MCF 10A (cell line): ENCODE measurements at regions not wholly inside any gene's neighbourhood (a gene's known extent, or its start where the extent isn't known, plus 50 kb on each side); places are given as distances from the start of the nearest gene placed in this dataset.
"Not testable (repeated sequence)": the region's sequence is repeated elsewhere in the genome, so short reads cannot be mapped to it uniquely, and the experiment has no call there.

ENCODE experiments used
- BruUV-seq: library from RNA; stranded (reverse); fragments of 400-500 nt; replicated peaks from 2 replicates; lab custom pipeline; 2021; lab: Mats Ljungman, UMichigan
- CTCF ChIA-PET: fragments of 300-600 bp; sonication (Branson Sonifier 250); formaldehyde crosslinking; extraction: SDS; loops from one replicate; lab custom pipeline; 2021; ENCODE audit warnings: antibody characterized with exemption, inconsistent platforms; lab: Yijun Ruan, JAX
- POLR2A ChIA-PET: fragments of 300-600, 350-650 bp; sonication (Branson Sonifier 250); formaldehyde crosslinking; extraction: SDS; loops from one replicate; lab custom pipeline; 2020; ENCODE audit warnings: antibody characterized with exemption, inconsistent platforms; lab: Yijun Ruan, JAX
- DNase-seq: peaks from one replicate; pipeline ENCODE4 v3.0.0-alpha.2; 2018; ENCODE audit not compliant: unreplicated experiment
- H3K27ac Mint-ChIP-seq: one replicate; pipeline ENCODE4 v1.8.0; 2022; ENCODE audit warnings: mild to moderate bottlenecking, low read depth, mixed read lengths; ENCODE audit not compliant: unreplicated experiment
- H3K27me3 Mint-ChIP-seq: one replicate; pipeline ENCODE4 v1.8.0; 2022; ENCODE audit warnings: mixed read lengths; ENCODE audit not compliant: insufficient read depth, unreplicated experiment
- H3K36me3 Mint-ChIP-seq: one replicate; pipeline ENCODE4 v1.8.0; 2022; ENCODE audit warnings: mild to moderate bottlenecking, moderate library complexity, mixed read lengths; ENCODE audit not compliant: insufficient read depth, unreplicated experiment
- H3K4me1 Mint-ChIP-seq: one replicate; pipeline ENCODE4 v1.8.0; 2022; ENCODE audit warnings: mixed read lengths; ENCODE audit not compliant: insufficient read depth, unreplicated experiment
- H3K4me3 Mint-ChIP-seq: one replicate; pipeline ENCODE4 v1.8.0; 2022; ENCODE audit warnings: mild to moderate bottlenecking, moderate library complexity, mixed read lengths; ENCODE audit not compliant: unreplicated experiment
- H3K9me3 Mint-ChIP-seq: one replicate; pipeline ENCODE4 v1.8.0; 2022; ENCODE audit warnings: mixed read lengths; ENCODE audit not compliant: unreplicated experiment
- intact Hi-C: fragments of 100-400 bp; cut with micrococcal nuclease; formaldehyde crosslinking; loops from 2 replicates; pipeline ENCODE4 v1.14.1; 2022
- TF ChIP-seq, protein P1 (sequence below): fragments of 200-600 bp; IDR thresholded peaks from one replicate; pipeline ENCODE4 v1.8.0; 2022; ENCODE audit warnings: antibody characterized with exemption, mild to moderate bottlenecking; ENCODE audit not compliant: unreplicated experiment

DNA sequence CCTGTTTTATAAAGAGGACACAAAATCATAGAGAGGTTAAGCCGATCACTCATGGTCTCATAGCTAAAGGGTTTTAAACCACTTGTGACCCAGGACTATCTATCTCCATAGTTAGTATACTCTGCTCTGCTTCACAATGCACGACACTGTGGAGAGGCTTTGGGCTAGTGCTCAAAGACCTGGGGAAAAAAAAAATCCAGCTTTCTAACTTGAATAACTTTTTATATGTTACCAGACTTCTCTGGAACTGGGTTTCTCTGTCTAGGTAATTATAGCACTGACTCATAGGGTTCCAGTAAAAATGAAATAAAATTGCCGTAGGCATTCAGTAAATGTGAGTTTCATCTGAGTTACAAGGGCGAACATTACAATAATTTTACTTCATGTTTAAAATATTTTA, 273.7 kb upstream of the TECRL start:
- TF ChIP-seq, protein P1, sequence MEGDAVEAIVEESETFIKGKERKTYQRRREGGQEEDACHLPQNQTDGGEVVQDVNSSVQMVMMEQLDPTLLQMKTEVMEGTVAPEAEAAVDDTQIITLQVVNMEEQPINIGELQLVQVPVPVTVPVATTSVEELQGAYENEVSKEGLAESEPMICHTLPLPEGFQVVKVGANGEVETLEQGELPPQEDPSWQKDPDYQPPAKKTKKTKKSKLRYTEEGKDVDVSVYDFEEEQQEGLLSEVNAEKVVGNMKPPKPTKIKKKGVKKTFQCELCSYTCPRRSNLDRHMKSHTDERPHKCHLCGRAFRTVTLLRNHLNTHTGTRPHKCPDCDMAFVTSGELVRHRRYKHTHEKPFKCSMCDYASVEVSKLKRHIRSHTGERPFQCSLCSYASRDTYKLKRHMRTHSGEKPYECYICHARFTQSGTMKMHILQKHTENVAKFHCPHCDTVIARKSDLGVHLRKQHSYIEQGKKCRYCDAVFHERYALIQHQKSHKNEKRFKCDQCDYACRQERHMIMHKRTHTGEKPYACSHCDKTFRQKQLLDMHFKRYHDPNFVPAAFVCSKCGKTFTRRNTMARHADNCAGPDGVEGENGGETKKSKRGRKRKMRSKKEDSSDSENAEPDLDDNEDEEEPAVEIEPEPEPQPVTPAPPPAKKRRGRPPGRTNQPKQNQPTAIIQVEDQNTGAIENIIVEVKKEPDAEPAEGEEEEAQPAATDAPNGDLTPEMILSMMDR, result no peak
- DNase-seq, result no peak
- intact Hi-C loops, result no loop called here
- Mint-ChIP-seq H3K36me3 (no peaks in the 10 kb centered on the region), H3K4me1 (no peaks in the 10 kb centered on the region), H3K4me3 (no peak overlapping the region), H3K9me3 (no peaks in the 10 kb centered on the region), H3K27me3 (no peaks in the 10 kb centered on the region), H3K27ac (no peak overlapping the region)
- ChIA-PET CTCF (interaction anchor here (0.6 to 1.0 kb wide), 2 partner anchors 32 to 186 kb away, joined by 3 read pairs; no protein-coding TSS in a partner anchor), POLR2A (no interaction called here)
- no TSS peak for BruUV-seq

DNA sequence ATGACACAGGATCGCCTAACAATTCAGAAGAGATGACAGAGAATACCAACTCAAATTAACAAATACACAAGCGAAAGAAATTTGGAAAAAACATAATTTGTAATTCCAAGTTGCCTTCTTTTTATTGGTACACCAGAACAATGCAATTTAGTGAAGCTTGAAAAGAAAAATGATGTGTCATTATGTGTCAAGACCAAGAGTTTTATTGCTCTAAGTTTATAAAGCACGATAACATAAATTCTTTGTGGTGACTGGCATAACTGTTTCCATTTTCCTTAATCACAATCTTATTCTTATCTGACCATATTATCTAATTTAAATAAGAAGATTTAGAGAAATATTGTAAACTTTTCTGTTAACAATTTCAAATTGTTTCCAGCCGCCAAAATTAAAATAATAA, 273.2 kb upstream of the TECRL start:
- H3K4me1 Mint-ChIP-seq, result no peaks in the 10 kb centered on the region
- no peak for DNase-seq

DNA sequence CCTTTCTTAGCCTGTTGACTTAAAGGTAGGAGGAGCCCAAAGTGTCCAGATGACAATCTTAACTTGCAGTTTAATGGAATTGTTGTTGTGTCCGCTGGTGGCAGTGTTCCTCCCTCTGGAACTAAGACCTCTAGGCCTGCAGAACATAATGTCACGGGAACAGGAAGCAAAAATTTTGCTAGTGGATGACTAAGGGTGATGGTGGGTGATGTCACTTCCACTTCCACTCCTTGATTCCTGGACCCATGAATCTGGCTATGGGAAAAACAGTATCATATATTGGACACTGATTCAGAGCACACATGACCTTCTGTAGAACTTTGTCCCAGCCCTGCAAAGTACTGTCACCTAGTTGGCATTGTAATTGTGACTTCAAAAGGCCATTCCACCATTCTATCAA, 263.9 kb upstream of the TECRL start:
- H3K27me3 Mint-ChIP-seq, DNase-seq, POLR2A ChIA-PET, H3K4me1 Mint-ChIP-seq, H3K36me3 Mint-ChIP-seq, H3K27ac Mint-ChIP-seq, intact Hi-C loops, H3K4me3 Mint-ChIP-seq, BruUV-seq, CTCF ChIA-PET, H3K9me3 Mint-ChIP-seq: not testable (repeated sequence)

More for the DNA sequence above, 273.2 kb upstream of the TECRL start:
- BruUV-seq, result no TSS peak
- CTCF ChIA-PET, result interaction anchor here (1.0 kb wide), 1 partner anchor 33 kb away, joined by 3 read pairs; no protein-coding TSS in a partner anchor
- no peak overlapping the region for H3K4me3 Mint-ChIP-seq
- intact Hi-C loops, result no loop called here
- POLR2A ChIA-PET, result no interaction called here
- H3K36me3 Mint-ChIP-seq, result no peaks in the 10 kb centered on the region
- no peaks in the 10 kb centered on the region for H3K27me3 Mint-ChIP-seq
- no peak overlapping the region for H3K27ac Mint-ChIP-seq
- TF ChIP-seq, protein P1, result no peak
- H3K9me3 Mint-ChIP-seq, result no peaks in the 10 kb centered on the region

DNA sequence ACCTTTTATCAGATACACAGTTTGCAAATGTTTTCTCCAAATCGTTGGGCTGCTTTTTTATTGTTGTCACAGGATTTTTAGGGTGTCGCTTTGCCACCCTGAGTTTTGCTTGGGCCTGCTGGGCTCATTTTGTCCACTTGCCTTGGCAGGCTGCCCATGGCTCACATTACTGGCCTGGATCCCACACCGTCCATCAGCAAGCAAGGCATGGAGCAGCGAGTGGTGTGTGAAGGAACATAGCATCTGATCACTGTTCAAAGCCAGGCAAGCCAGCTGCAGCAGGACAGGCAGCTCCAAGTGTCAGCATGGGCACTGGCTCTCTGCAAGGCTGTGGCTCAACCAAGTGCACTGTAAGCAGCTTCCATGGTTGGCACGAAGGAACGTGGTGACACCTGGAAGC, 261.4 kb upstream of the TECRL start:
- Mint-ChIP-seq H3K27ac (no peak overlapping the region), H3K27me3 (no peaks in the 10 kb centered on the region), H3K36me3 (no peaks in the 10 kb centered on the region), H3K4me1 (no peaks in the 10 kb centered on the region), H3K9me3 (peaks cover 1% of the 10 kb centered on the region), H3K4me3 (no peak overlapping the region)
- intact Hi-C loops, result no loop called here
- ChIA-PET CTCF (no interaction called here), POLR2A (no interaction called here)
- no peak for DNase-seq
- TF ChIP-seq, protein P1, result no peak
- no TSS peak for BruUV-seq

DNA sequence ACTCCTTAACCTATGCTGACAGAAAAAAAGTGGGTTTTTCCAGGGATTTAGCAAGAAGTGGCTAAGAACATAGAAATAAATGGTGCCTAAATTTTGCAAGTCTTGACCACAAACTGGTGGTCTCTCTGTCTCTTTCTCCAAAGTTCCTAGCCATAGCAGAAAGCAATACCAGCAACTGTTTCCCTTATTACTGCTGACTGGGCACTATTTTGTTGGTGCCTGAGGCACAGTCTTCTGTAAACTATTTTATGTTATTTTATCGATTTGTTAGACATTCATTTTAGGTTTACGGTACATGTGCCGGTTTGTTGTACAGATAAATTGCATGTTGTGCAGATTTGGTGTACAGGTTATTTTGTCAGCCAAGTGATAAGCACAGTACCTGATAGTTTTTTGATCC, 234.6 kb upstream of the TECRL start:
- H3K4me1 Mint-ChIP-seq, result no peaks in the 10 kb centered on the region
- H3K9me3 Mint-ChIP-seq, result no peaks in the 10 kb centered on the region
- no TSS peak for BruUV-seq

More for the DNA sequence above, 234.6 kb upstream of the TECRL start:
- no peak for DNase-seq
- Mint-ChIP-seq H3K36me3 (no peaks in the 10 kb centered on the region), H3K27ac (no peak overlapping the region), H3K27me3 (no peaks in the 10 kb centered on the region), H3K4me3 (no peak overlapping the region)
- intact Hi-C loops, result no loop called here
- ChIA-PET CTCF (no interaction called here), POLR2A (no interaction called here)
- TF ChIP-seq, protein P1, result no peak
